HUES64 (cell line): ENCODE measurements at regions not wholly inside any gene's neighbourhood (a gene's known extent, or its start where the extent isn't known, plus 50 kb on each side); places are given as distances from the start of the nearest gene placed in this dataset.

Experiments
- H3K27ac ChIP-seq: 2 replicates; pipeline ENCODE4 v1.7.0; 2013; ENCODE audit warnings: low read depth, low read length, inconsistent platforms
- H3K27me3 ChIP-seq: 2 replicates; pipeline ENCODE4 v1.6.1; 2013; ENCODE audit warnings: mild to moderate bottlenecking, low read length; ENCODE audit not compliant: insufficient read depth
- H3K36me3 ChIP-seq: 2 replicates; pipeline ENCODE4 v1.6.1; 2013; ENCODE audit warnings: mild to moderate bottlenecking, low read length; ENCODE audit not compliant: insufficient read depth
- H3K4me1 ChIP-seq: 2 replicates; pipeline ENCODE4 v1.6.1; 2013; ENCODE audit warnings: mild to moderate bottlenecking, low read length, moderate library complexity; ENCODE audit not compliant: insufficient read depth
- H3K4me3 ChIP-seq: 2 replicates; pipeline ENCODE4 v1.5.1; 2013; ENCODE audit warnings: mild to moderate bottlenecking, low read length, moderate library complexity
- H3K9ac ChIP-seq: 2 replicates; pipeline ENCODE4 v1.6.1; 2013; ENCODE audit warnings: mild to moderate bottlenecking, low read depth, low read length
- H3K9me3 ChIP-seq: 2 replicates; pipeline ENCODE4 v1.6.1; 2013; ENCODE audit warnings: low read depth, low read length; ENCODE audit not compliant: insufficient read depth
- WGBS: fragments of 150-250, 120-280 bp; methylation state at CpG from one replicate; pipeline ENCODE4 v1.1.7; 2013; ENCODE audit warnings: missing lambda C conversion rate; 5-methylcytosine and 5-hydroxymethylcytosine counted together

DNA sequence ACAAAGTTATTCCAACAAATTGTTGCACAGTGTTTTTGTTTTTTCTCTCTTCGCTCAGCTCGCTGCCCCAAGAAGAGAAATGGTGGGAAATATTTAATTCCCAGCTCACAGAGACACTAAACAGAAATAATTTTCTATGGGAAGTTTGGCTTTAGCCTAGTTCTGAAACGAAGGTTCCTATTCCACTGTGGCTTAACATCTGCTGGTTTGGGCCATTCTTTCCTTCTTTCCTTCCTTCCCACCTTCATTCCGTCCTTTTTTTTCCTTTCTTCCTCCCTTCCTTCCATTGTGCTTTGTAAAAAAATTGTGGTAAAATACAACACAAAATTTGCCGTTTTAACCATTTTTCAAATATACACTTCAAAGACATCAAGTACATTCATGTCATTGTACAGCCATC lies 393.5 kb upstream of the SOX9 start:
- Histone ChIP-seq H3K27ac (no peak overlapping the region), H3K9me3 (no peaks in the 10 kb centered on the region), H3K4me1 (no peaks in the 10 kb centered on the region), H3K4me3 (no peak overlapping the region), H3K9ac (no peak overlapping the region), H3K27me3 (no peaks in the 10 kb centered on the region), H3K36me3 (no peaks in the 10 kb centered on the region)
- WGBS, result 100% methylated on average over 4 of the region's 5 CpGs

DNA sequence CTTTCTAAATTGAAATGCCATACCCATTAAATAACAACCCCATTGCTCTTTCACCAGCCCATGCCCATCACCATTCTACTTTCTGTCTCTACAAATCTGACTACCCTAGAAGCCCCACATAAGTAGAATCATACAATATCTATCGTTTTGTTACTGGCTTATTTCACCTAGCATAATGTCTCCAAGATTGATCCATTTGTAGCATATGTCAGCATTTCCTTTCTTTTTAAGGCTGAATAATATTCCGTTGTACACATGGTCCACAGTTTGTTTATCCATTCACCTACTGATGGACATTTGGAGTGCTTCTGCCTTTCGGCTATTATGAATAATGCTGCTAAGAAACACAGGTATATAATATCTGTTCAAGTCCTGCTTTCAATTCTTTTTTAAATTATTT lies 393.1 kb upstream of the SOX9 start:
- H3K27ac ChIP-seq, result no peak overlapping the region
- H3K27me3 ChIP-seq, result no peaks in the 10 kb centered on the region
- no peaks in the 10 kb centered on the region for H3K36me3 ChIP-seq
- H3K4me1 ChIP-seq, result no peaks in the 10 kb centered on the region
- H3K4me3 ChIP-seq, result no peak overlapping the region
- H3K9me3 ChIP-seq, result no peaks in the 10 kb centered on the region
- H3K9ac ChIP-seq, result no peak overlapping the region
- 98% methylated on average over 2 of the region's 3 CpGs for WGBS

DNA sequence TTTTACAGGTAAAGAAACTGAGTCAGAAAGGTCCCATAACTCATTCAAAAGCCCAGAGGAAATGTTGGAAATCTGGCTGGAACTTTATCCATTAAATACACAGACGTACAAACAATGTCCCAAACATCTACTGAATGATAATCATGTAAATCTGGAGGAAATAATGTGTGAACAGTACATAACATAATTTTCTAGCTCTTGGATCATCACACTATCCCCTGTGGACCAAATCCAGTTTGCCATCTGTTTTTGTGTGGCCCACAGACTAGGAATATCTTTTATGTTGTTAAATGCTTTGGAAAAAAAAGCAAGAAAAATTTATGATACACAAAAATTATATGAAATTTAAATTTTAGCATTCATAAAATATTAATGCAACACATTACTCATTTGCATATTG lies 389.9 kb upstream of the SOX9 start:
- Histone ChIP-seq H3K4me3 (no peak overlapping the region), H3K9me3 (no peaks in the 10 kb centered on the region), H3K27me3 (no peaks in the 10 kb centered on the region), H3K36me3 (no peaks in the 10 kb centered on the region), H3K27ac (no peak overlapping the region), H3K9ac (no peak overlapping the region), H3K4me1 (no peaks in the 10 kb centered on the region)
- WGBS, result no CpG with 5 or more reads among the region's 1 CpG

DNA sequence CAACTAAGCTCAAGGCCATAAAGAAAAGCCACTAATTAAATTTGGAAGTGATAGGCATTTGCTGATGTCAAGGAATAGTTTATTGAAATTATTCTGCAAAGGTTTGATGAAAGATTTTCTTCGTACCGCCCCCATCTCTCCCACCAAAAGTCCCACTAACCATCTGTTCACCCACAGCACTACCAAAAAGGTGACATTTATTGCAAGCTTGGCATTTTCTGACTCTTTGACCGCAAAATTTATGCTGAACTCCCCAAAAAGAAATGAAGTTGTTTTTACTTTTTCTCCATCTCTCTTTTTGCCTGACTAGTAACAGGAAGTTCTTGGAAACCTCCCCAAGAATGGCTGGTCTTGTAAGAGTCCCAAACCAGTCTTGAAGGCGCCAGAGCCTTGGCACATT lies 384.9 kb upstream of the SOX9 start:
- H3K36me3 ChIP-seq, result no peaks in the 10 kb centered on the region
- no peaks in the 10 kb centered on the region for H3K9me3 ChIP-seq
- no peaks in the 10 kb centered on the region for H3K27me3 ChIP-seq
- no peak overlapping the region for H3K9ac ChIP-seq
- H3K4me1 ChIP-seq, result no peaks in the 10 kb centered on the region
- WGBS, result 94% methylated on average over 4 of the region's 4 CpGs
- no peak overlapping the region for H3K4me3 ChIP-seq
- no peak overlapping the region for H3K27ac ChIP-seq

DNA sequence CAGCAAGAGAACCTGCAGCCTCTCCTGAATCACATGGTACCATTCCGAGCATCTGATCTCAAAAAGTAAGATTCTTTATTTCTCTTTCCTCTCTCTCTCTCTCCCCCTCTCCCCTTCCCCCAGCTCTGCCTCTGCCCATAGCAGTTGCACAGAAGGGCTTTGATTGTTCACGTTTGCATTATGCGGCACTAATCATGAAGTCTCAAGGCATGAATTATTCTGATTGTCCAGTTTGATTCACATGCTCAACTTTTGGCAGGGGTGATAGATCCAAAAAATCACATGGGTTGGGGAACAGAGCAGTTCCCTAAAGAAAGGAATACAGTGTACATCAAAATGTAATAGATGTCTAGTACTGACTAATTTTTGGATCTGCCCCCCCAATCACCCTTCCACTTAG lies 380.0 kb upstream of the SOX9 start:
- H3K9me3 ChIP-seq, result no peaks in the 10 kb centered on the region
- no peak overlapping the region for H3K4me3 ChIP-seq
- no peaks in the 10 kb centered on the region for H3K36me3 ChIP-seq
- no peaks in the 10 kb centered on the region for H3K27me3 ChIP-seq
- H3K9ac ChIP-seq, result no peak overlapping the region
- H3K27ac ChIP-seq, result no peak overlapping the region
- 95% methylated on average over 3 of the region's 3 CpGs for WGBS
- H3K4me1 ChIP-seq, result no peaks in the 10 kb centered on the region

DNA sequence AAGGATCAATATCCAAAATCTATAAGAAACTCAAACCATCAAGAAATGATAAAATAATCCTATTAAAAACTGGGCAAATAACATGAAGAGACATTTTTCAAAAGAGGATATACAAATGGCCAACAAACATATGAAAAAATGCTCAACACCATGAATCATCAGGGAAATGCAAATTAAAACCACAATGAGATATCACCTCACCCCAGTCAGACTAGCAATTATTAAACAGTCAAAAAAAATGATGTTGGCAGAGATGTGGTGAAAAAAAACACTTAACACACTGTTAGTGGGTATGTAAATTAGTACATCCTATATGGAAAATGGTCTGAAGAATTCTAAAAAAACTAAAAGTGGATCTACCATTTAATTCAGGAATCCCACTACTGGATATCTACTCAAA lies 379.0 kb upstream of the SOX9 start:
- H3K27me3 ChIP-seq, result no peaks in the 10 kb centered on the region
- no peaks in the 10 kb centered on the region for H3K4me1 ChIP-seq
- no peak overlapping the region for H3K9ac ChIP-seq

DNA sequence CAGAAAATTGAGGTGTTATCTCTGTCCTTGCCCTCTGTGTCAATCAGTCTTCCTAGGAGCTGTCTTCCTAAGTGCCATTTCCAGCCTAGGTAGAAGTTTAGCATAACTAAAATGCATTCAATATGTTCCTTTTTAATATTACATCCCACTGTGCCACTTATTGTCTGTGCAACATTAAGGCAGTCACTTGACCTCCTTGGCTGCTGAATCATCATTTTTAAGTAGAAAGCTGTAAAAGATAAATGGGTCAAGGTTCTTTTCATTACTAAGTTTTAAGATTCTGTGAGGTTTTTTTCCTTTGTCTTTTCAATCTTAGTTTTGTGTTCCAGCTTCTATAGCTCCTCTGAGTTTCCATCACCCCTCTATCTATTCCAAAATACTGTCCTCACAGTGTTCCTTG lies 371.9 kb upstream of the SOX9 start:
- H3K4me1 ChIP-seq, result no peaks in the 10 kb centered on the region
- no peak overlapping the region for H3K27ac ChIP-seq
- no peak overlapping the region for H3K4me3 ChIP-seq
- no peak overlapping the region for H3K9ac ChIP-seq
- no peaks in the 10 kb centered on the region for H3K9me3 ChIP-seq
- H3K27me3 ChIP-seq, result no peaks in the 10 kb centered on the region
- no peaks in the 10 kb centered on the region for H3K36me3 ChIP-seq

More for the DNA sequence above, 379.0 kb upstream of the SOX9 start:
- Histone ChIP-seq H3K36me3 (no peaks in the 10 kb centered on the region), H3K27ac (no peak overlapping the region), H3K4me3 (no peak overlapping the region), H3K9me3 (no peaks in the 10 kb centered on the region)

DNA sequence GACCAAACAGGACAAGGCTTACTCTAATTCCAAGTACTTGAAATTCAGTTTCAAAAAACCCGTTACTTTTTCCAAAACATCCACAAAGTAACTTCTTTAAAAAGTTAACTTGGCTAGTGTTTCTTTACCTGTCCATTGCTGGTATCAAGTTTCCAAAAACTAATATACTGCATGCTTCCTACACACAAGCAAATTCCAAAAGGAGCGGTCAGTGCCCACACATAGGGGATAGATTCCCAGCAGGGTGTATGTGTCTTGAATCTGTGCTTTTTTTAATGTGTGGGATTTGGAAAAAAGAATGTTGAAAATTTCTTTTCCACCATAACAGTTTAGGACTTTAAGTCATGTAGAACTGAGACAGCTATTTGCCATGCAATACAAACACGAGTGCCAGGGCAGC lies 367.8 kb upstream of the SOX9 start:
- Histone ChIP-seq H3K9ac (no peak overlapping the region), H3K27ac (no peak overlapping the region), H3K4me3 (no peak overlapping the region), H3K27me3 (no peaks in the 10 kb centered on the region), H3K9me3 (no peaks in the 10 kb centered on the region), H3K4me1 (no peaks in the 10 kb centered on the region), H3K36me3 (no peaks in the 10 kb centered on the region)
- WGBS, result 94% methylated on average over 2 of the region's 3 CpGs

DNA sequence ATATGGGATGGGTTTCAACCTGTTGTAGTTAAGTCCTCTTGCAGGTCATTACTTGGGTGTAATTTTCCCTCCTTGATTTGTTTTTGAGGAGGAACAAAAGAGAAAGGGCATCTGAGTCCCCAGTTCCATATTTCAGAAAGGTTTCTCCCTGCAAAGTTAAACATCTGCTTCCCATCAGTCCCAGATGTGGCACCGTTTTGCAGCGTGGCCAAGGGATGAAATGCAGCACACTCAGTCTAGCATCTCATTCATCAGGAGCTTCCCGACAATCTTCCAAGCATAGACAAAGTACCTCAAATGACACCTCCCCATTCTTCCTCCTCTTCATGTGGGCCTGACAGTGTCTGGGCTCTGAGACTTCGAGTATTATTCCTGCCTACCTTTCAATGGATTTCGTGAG lies 363.7 kb upstream of the SOX9 start:
- no peak overlapping the region for H3K9ac ChIP-seq
- H3K9me3 ChIP-seq, result no peaks in the 10 kb centered on the region
- no peaks in the 10 kb centered on the region for H3K4me1 ChIP-seq
- H3K27ac ChIP-seq, result no peak overlapping the region
- H3K4me3 ChIP-seq, result no peak overlapping the region
- no peaks in the 10 kb centered on the region for H3K36me3 ChIP-seq
- H3K27me3 ChIP-seq, result no peaks in the 10 kb centered on the region
- 93% methylated on average over 5 of the region's 5 CpGs for WGBS

DNA sequence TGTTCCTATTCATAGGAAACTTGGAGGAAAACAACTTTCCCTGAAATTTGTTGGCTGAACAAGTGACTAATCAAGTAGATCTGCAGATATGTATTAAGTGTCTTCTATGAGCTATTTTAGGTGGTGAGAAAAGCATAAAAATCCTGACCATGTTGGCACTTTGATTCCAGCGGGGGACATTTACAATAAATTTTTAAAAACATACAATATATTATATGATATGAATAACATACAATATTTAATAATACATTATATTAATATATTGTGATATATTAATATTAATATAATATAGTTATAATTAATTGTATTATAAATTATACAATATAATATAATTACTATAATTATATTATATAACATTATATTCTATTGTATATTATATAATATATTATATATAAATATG lies 362.9 kb upstream of the SOX9 start:
- no CpG with 5 or more reads among the region's 1 CpG for WGBS

DNA sequence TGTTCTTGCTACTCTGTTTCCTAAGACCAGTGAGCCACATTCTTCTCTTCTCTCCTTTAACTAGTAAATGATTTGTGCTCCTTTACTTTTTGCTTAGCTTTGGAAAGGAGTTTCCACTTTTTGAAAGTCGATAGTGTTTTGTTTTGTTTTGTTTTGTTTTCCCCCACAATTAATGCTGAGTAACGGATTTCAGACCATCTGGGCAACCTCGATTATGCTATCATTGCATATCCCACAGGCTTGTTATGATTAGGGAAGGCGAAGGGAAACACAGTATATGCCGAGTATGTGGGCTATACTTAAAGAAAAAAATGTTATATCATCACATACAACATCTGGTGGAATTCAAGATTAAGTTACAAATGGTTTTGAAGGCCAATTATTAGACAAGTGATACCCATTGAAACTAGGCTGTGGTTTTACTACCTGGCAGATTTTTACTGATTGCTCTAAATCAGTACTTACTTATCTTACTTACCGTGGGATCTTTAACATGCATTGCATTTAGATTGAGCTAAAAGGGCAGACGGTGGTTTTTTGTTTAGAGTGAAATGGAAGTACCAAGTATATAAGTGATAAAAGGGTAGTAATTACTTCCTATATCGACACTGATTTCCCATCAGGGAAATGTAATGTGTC lies 361.3 kb upstream of the SOX9 start:
- WGBS, result 94% methylated on average over 6 of the region's 8 CpGs
- Histone ChIP-seq H3K4me3 (no peak overlapping the region), H3K4me1 (no peaks in the 10 kb centered on the region), H3K36me3 (no peaks in the 10 kb centered on the region), H3K9me3 (no peaks in the 10 kb centered on the region), H3K27ac (no peak overlapping the region), H3K9ac (no peak overlapping the region), H3K27me3 (no peaks in the 10 kb centered on the region)

More for the DNA sequence above, 362.9 kb upstream of the SOX9 start:
- H3K4me3 ChIP-seq, result no peak overlapping the region
- H3K4me1 ChIP-seq, result no peaks in the 10 kb centered on the region
- H3K27ac ChIP-seq, result no peak overlapping the region
- no peaks in the 10 kb centered on the region for H3K9me3 ChIP-seq
- H3K27me3 ChIP-seq, result no peaks in the 10 kb centered on the region
- H3K9ac ChIP-seq, result no peak overlapping the region
- H3K36me3 ChIP-seq, result no peaks in the 10 kb centered on the region

DNA sequence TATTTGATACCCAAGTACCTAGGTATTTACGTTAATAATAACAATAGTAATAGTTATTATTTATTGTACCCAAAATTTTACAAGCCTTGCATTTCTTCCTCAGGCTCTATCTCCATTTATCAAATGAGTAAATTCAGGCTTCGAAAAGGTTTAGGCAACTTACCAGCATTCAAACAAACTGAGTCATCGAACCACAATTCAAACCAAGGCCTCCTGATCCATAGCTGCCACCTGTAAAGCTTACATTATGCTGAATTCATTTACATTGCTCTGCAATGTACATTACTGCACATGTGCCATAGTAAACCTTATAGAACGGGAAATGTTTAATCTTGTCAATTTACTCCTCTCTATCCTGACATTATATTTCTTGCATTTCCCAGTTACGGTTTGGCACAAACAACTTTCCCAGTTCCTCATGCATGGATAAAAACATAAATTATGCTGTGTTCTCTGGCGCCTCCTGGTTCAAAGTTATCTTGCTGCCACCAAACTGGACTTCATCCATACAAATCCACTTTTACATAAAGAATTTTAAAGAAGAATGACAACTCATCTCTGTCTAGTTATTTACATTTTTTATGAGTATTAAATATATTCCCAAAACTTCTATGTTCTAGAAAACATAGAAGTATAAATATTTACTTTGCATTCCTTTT lies 360.6 kb upstream of the SOX9 start:
- Histone ChIP-seq H3K9ac (no peak overlapping the region), H3K4me3 (no peak overlapping the region), H3K36me3 (no peaks in the 10 kb centered on the region), H3K27me3 (no peaks in the 10 kb centered on the region), H3K27ac (no peak overlapping the region), H3K4me1 (no peaks in the 10 kb centered on the region), H3K9me3 (no peaks in the 10 kb centered on the region)
- 75% methylated on average over 5 of the region's 6 CpGs for WGBS
